Hematopoietic multipotent progenitor cell treated with erythropoietin and hydrocortisone succinate and interleukin-3 and kit ligand, for 8 days (in vitro differentiated cells): ENCODE measurements at regions not wholly inside any gene's neighbourhood (a gene's known extent, or its start where the extent isn't known, plus 50 kb on each side); places are given as distances from the start of the nearest gene placed in this dataset.
"Not testable (repeated sequence)": the region's sequence is repeated elsewhere in the genome, so short reads cannot be mapped to it uniquely, and the experiment has no call there.

Source experiments
- DNase-seq: peaks from one replicate; pipeline ENCODE4 v3.0.0-alpha.2; 2015

GRCh38 chr4:79661196-79661595, 253.2 kb upstream of the GK2 start:
- no peak for DNase-seq

DNA sequence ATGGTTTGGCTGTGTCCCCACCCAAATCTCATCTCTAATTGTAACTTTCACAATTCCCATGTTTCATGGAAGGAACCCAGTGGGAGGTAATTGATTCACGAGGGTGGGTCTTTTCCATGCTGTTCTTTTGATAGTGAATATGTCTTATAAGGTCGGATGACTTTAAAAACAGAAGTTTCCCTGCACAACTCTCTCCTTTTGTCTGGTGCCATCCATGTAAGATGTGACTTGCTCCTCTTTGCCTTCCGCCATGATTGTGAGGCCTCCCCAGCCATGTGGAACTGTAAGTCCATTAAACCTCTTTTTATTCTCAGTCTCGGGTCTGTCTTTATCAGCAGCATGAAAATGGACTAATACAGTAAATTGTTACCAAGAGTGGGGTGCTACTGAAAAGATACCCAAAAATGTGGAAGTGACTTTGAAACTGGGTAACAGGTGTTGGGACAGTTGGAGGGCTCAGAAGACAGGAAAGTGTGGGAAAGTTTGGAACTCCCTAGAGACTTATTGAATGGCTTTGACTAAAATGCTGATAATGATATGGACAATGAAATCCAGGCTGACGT, 251.4 kb upstream of the GK2 start:
- not testable (repeated sequence) for DNase-seq

DNA sequence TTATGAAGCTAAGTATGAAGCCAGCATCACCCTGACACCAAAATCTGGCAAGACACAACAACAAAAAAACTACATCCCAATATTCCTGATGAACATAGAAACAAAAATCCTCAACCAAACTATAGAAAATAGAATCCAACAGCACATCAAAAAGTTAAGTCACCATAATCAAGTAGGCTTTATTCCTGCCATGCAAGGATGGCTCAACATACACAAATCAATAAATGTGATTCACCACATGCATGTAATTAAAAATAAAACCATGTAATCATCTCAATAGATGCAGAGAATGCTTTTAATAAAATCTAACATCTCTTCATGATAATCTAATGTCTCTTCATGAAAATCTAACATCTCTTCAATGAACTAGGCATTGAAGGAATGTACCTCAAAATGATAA, 249.4 kb upstream of the GK2 start:
- DNase-seq, result no peak

DNA sequence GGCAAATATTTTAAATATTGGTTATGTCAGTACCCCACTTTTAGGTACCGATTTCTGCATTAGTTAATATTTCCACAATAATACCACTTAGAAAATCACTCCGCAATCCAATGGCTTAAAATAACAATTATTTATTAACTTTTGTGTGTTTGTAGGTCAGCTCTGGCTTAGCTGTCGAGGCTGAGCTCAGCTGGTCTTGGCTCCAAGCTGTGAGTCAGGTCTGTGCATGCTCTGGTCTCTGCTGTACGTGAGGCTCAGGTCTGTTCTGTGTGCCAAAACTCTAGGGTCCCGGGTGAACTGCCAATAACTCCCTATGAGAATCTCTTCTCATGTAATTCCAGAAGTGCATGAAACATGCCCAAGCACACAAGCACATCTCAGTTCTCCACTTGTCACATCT, 245.8 kb upstream of the GK2 start:
- no peak for DNase-seq

- no peak for DNase-seq
Observed at GRCh38 chr4:79652738-79653137, 244.7 kb upstream of the GK2 start.

DNA sequence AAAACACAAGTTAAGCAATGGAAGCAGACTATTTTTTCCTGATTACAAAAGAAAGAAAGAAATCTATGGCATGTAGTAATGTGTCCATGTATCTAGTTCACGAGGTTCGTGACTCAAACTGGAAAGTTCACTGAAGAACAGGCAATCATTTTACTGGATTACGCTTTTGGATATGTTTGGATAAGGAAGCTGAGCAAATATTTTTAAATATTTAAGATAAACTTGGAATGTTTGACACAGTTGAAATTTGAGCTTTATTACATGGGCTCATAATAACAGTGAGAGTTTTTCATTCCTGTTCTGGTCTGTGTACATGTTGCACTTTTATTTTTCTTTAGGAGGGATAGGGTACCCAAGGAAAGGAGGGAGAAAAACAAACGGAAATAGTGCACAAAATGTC, 244.2 kb upstream of the GK2 start:
- DNase-seq, result no peak

DNA sequence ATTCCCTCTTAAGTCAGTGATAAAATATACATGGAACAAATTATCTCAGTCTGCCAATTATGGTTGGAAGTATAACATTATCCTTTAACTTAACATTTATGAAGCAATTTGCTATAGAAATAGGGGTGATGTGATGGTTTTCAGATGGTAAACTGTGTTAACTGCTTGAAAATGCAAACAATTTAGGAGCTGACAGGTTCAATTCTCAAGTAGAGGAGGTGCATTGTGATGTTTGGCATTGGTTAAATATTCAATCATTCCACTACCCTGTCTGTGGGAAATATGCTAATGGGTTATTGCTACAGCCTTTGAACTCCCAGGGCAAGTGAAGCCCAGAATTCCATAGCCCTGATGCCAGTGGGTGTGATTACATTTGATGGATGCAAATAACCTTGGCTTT, 243.4 kb upstream of the GK2 start:
- DNase-seq, result no peak

DNA sequence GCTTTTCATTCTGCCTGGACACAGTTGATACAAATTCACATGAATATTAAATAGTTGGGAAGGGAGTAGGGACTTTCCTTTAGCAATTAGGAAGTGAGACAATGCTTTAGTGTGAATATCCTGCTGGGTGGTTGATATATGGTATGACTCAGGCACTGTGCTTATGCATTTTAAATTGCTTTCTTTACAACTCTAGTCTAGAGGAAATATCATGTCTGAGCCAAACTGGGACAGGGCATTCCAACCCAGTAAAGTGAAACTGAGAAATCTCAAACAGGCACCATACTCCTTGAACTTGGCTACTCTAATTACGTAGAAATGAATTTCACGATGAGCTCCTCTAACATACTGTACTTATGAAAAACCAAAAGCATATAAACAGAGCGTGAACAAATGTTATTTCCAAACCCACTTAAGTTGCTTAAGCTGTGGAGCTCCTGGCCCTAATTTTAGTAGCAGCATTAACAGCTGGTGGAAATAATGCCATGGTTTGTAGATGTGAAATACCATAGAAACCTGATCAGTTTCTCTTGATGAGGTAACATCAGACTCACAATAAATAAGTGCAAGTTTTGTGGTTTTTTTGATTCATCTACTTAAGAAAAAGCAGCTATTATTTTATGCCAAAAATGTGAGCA, 242.9 kb upstream of the GK2 start:
- no peak for DNase-seq

- no peak for DNase-seq
Observed at GRCh38 chr4:79650217-79650616, 242.2 kb upstream of the GK2 start.

DNA sequence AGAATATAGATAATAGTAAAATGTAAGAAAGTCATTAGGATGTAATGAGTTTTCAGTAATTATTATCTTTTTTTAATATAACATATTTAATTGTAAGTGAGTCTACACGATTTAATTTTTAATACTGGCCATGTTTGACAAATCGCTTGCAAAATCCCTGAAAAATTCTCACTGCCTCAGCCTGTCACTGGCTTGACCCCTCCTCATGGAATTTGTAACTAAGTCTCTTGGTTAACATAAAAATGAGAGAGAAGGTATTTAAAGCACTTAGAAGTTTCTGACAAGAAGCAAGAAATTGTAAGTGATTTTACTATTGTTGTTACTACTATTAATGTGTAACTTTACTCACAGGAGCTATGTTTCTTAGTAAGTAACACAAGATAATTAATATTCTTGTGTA, 237.9 kb upstream of the GK2 start:
- no peak for DNase-seq

DNA sequence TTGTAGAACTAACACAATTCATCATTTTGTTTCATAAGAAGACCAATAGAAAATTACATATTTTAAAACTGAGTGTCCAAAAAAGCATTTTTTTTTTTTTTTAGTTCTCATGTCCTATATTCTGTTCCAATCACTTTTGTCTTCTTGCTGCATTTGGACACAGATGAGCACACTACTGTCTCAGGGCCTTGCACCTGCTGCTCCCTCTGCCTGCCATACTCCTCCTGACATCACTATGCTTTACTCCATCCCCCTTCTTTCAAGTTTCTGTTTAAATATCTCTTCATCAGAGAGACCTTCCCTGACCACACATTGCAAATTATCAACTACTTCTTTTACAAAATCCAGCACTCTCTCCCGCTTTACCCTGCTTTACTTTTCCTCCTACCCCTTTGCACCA, 230.7 kb upstream of the GK2 start:
- DNase-seq, result no peak

GRCh38 chr4:79636991-79637390, 229.0 kb upstream of the GK2 start:
- DNase-seq, result peak; percentile 7

GRCh38 chr4:79634111-79634510, 226.1 kb upstream of the GK2 start:
- no peak for DNase-seq

DNA sequence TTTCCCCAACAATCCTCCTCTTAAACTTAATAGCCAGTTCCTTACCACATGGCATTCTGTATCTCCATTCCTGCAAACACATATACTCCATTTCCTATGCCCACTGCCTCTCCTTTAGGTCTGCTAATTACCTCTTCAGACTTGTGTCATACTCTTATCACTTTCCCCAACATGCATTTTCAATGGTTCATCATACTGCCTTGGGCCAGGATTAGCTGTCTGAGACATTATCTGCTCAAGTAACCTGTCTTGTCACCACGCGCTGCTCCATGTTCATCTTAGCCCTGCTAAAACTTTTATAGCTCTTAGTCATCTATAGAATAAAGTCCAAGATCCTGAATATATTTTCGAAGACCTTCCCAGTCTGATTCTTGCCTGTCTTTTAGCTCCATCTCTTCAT, 224.1 kb upstream of the GK2 start:
- peak; percentile 34 for DNase-seq

DNA sequence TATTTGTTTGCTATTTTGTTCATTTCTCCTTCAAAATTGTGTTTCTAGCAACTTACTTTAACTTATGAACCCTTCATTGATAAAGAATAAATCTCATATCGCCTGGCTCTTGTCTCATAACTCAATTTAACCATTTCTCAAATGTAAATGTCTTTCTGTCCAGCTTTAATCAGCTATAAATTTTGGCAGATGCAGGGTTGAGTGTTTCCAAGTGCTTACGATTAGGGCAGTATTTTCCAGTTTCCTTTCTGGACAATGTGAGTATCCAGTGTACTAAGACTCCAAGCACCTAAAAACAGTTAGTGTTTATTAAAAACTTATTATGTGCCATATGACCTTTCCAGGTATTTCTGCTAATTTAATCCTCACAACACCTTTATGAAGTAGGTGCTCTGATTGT, 218.6 kb upstream of the GK2 start:
- no peak for DNase-seq

GRCh38 chr4:79626101-79626500, 218.1 kb upstream of the GK2 start:
- no peak for DNase-seq

DNA sequence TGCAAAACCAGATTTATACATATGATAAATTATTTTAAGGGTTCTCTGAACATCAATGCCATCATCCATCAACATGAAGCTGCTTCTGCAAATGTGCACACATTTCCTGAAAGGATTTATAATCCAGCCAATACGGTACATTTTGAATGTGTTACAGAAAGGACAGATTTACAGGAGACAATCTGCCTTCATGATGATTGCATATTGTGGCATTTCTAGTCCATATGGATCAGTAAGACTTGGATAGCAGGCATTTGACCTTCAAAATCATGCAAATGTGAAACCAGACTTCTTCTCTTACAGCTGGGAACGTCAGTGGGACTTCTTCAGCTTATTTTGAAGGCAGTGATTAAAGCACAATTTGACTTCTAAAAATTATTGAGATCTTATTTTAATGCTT, 217.3 kb upstream of the GK2 start:
- no peak for DNase-seq

- DNase-seq, result no peak
Observed at GRCh38 chr4:79623021-79623870, 215.2 kb upstream of the GK2 start.

- no peak for DNase-seq
Observed at GRCh38 chr4:79621061-79621460, 213.0 kb upstream of the GK2 start.

DNA sequence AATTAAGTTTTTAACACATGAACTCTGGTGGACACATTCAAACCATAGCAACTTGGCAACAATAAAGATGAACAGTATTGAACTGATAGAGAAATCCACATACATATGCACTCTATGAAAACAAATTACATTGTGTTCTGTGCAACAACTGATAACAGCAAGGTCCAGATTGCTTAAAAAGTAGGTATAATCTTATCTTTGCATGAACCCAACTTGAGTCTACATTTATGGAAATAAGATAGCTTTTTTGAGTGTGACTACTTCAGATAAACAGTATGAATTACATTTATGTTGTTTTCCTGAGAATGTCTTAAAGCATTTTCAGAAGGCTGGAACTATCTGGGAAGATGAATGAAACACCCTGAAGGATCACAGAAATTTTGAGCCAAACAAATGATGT, 212.6 kb upstream of the GK2 start:
- peak; percentile 56 for DNase-seq

DNA sequence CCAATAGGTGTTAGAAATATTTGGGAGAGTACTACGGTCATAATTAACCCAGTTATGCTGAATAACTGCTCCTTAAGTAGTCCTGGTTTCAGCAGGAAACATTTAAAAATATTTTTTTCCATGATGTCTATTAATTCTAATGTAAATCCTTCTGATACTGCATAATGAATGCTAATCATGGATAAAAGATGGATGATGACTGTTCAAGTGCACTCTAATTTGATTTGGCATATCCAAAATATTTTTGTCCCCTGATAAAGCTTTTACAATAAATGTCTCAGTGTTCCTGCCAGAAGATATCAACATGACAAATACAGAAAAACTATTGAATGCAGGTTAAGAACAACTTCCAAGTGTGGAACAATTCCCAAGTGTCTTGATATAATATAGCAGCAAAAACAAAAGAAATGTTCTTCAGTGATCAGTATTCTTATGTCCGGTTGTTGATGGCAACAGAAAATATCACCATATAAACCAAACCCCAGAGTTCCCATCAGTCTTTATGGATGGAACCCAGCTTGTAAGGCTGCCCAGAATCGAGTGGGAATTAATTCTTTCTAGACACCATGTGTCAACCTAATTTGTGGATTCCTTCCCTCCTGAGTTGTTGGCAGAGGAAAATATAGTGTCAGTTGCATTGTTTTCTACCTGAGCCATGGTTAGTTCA, 205.4 kb upstream of the GK2 start:
- DNase-seq, result no peak

DNA sequence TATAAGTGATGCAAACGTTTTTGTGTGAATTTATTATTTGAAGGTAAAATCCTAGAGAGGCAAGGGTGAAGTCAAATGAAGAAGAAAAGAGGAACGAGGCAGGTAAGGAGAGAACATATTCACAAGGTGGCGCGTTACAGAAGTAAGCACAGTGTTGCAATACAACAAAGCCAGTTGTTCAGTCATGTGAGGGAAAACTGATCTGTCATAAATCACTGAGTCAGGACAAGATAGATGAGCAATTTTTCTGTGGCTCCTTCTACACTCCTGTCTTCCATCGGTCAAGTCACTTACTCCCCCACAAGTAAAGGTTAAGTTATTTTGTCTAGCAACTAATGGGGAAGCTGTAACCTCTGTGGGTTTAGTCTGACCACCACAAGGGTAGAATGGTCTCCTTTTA, 203.0 kb upstream of the GK2 start:
- DNase-seq, result no peak

DNA sequence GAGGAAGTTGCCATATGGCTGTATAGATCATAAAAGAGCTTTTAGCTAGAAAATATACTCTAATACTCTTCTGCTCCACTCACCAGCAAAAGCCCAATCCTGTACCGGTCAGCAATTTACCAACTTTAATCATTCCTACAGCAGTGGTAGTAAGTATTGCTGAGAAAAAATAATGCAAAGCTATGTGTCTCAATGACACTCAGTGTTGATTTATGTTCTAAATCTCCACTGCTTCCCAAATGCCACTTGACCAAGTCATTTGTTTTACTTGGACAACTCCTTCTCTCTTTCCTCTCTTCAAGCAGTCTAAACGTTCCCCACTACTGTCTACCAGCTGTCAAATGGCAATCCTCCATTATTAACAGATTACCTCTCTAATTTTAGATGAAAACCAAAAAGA, 201.8 kb upstream of the GK2 start:
- DNase-seq, result no peak

- DNase-seq, result no peak
Observed at GRCh38 chr4:79607979-79608378, 200.0 kb upstream of the GK2 start.
